PC-3 (cell line): ENCODE measurements at regions not wholly inside any gene's neighbourhood (a gene's known extent, or its start where the extent isn't known, plus 50 kb on each side); places are given as distances from the start of the nearest gene placed in this dataset.

Source experiments
- ATAC-seq: fragments of 200-7000 bp; cut with Tn5 transposase; 2 replicates; pipeline ENCODE4 v1.9.1; 2020; ENCODE audit warnings: mild to moderate bottlenecking, moderate library complexity
- BruUV-seq: library from RNA; stranded (reverse); fragments of 400-500 nt; replicated peaks from 2 replicates; lab custom pipeline; 2021; lab: Mats Ljungman, UMichigan
- CTCF ChIA-PET: fragments of 300-600 bp; sonication (Branson Sonifier 250); formaldehyde crosslinking; loops from one replicate; lab custom pipeline; 2022; ENCODE audit warnings: antibody characterized with exemption; lab: Charles Lee
- POLR2A ChIA-PET: fragments of 300-600 bp; sonication (Branson Sonifier 250); formaldehyde crosslinking; loops from one replicate; lab custom pipeline; 2022; ENCODE audit warnings: antibody characterized with exemption; ENCODE audit not compliant: unreplicated experiment; lab: Charles Lee
- DNase-seq: peaks from one replicate; pipeline ENCODE4 v3.0.0-alpha.2; 2015
- H2AFZ ChIP-seq: fragments of 300-600 bp; sonication (generic); 2 replicates; pipeline ENCODE4 v1.6.0; 2016; ENCODE audit warnings: antibody characterized with exemption, low read length
- H3F3A ChIP-seq: fragments of 300-600 bp; sonication (generic); one replicate; pipeline ENCODE4 v1.6.0; 2017; ENCODE audit warnings: antibody characterized with exemption, low read length, control low read depth, mild to moderate bottlenecking; ENCODE audit not compliant: unreplicated experiment
- H3K27ac ChIP-seq: fragments of 300-600 bp; sonication (generic); 2 replicates; pipeline ENCODE4 v1.5.1; 2016; ENCODE audit warnings: mild to moderate bottlenecking, low read length
- H3K27me3 ChIP-seq: fragments of 300-600 bp; sonication (generic); 2 replicates; pipeline ENCODE4 v1.6.1; 2016; ENCODE audit warnings: low read length, mixed read lengths
- H3K36me3 ChIP-seq: fragments of 300-600 bp; sonication (generic); 2 replicates; pipeline ENCODE4 v1.6.1; 2016; ENCODE audit warnings: low read depth, mixed run types, low read length, mixed read lengths
- H3K4me1 ChIP-seq: fragments of 300-600 bp; sonication (generic); 2 replicates; pipeline ENCODE4 v1.5.1; 2016; ENCODE audit warnings: low read length; ENCODE audit not compliant: insufficient read depth
- H3K4me2 ChIP-seq: fragments of 300-600 bp; sonication (generic); 2 replicates; pipeline ENCODE4 v1.6.0; 2016; ENCODE audit warnings: low read length
- H3K4me3 ChIP-seq: fragments of 300-600 bp; sonication (generic); 2 replicates; pipeline ENCODE4 v1.5.1; 2016; ENCODE audit warnings: mild to moderate bottlenecking, low read length, mixed read lengths
- H3K79me2 ChIP-seq: fragments of 300-600 bp; sonication (generic); 2 replicates; pipeline ENCODE4 v1.6.1; 2017; ENCODE audit warnings: low read length, mixed read lengths
- H3K9ac ChIP-seq: fragments of 300-600 bp; sonication (generic); 2 replicates; pipeline ENCODE4 v1.6.0; 2016; ENCODE audit warnings: mild to moderate bottlenecking, low read length
- H3K9me2 ChIP-seq: fragments of 300-600 bp; sonication (generic); replicated peaks from 2 replicates; pipeline ENCODE4 v1.6.1; 2016; ENCODE audit warnings: mixed run types, low read length, mixed read lengths
- H3K9me3 ChIP-seq: fragments of 300-600 bp; sonication (generic); 2 replicates; pipeline ENCODE4 v1.6.1; 2016; ENCODE audit warnings: low read length, mixed read lengths
- H4K20me1 ChIP-seq: fragments of 300-600 bp; sonication (generic); 2 replicates; pipeline ENCODE4 v1.6.1; 2016; ENCODE audit warnings: low read length, mixed read lengths
- EZH2 ChIP-seq: fragments of 300-600 bp; sonication (generic); IDR thresholded peaks from one replicate; pipeline ENCODE4 v1.6.1; 2017; ENCODE audit warnings: antibody characterized with exemption, mild to moderate bottlenecking, low read length; ENCODE audit not compliant: unreplicated experiment
- EZH2phosphoT487 ChIP-seq: fragments of 300-600 bp; sonication (generic); IDR thresholded peaks from 2 replicates; pipeline ENCODE4 v1.6.1; 2018; ENCODE audit warnings: mild to moderate bottlenecking, antibody characterized with exemption, low read length, borderline replicate concordance
- intact Hi-C: fragments of 100-400 bp; cut with micrococcal nuclease; formaldehyde crosslinking; loops from 2 replicates; pipeline ENCODE4 v1.9.0; 2023
- TF ChIP-seq, protein P1 (sequence below): fragments of 300-600 bp; sonication (generic); conservative IDR thresholded peaks from 2 replicates; pipeline ENCODE4 v1.5.1; 2017; ENCODE audit warnings: antibody characterized with exemption, low read depth, mild to moderate bottlenecking, low read length

GRCh38 chr4:125181804-125182203, 133.0 kb upstream of the FAT4 start:
- H3K4me1 ChIP-seq: peaks cover 3% of the 10 kb centered on the region; the same call in 1 of the 2 replicates
- no peak overlapping the region for H3K4me3 ChIP-seq
- H3K4me2 ChIP-seq: no peak overlapping the region
- H4K20me1 ChIP-seq: no peaks in the 10 kb centered on the region
- DNase-seq (no peak), ATAC-seq (no peak)
- intact Hi-C loops: no loop called here
- H3K79me2 ChIP-seq: no peaks in the 10 kb centered on the region
- no TSS peak for BruUV-seq
- H3K27ac ChIP-seq: no peak overlapping the region
- H3K9me3 ChIP-seq: no peaks in the 10 kb centered on the region
- CTCF ChIA-PET: no interaction called here
- H3K9me2 ChIP-seq: no peaks in the 10 kb centered on the region
- no peaks in the 10 kb centered on the region for H3K36me3 ChIP-seq
- H3F3A ChIP-seq: no peaks in the 10 kb centered on the region
- no peaks in the 10 kb centered on the region for H3K27me3 ChIP-seq
- no peak overlapping the region for H3K9ac ChIP-seq
- TF ChIP-seq EZH2: no peak
- TF ChIP-seq, protein P1, sequence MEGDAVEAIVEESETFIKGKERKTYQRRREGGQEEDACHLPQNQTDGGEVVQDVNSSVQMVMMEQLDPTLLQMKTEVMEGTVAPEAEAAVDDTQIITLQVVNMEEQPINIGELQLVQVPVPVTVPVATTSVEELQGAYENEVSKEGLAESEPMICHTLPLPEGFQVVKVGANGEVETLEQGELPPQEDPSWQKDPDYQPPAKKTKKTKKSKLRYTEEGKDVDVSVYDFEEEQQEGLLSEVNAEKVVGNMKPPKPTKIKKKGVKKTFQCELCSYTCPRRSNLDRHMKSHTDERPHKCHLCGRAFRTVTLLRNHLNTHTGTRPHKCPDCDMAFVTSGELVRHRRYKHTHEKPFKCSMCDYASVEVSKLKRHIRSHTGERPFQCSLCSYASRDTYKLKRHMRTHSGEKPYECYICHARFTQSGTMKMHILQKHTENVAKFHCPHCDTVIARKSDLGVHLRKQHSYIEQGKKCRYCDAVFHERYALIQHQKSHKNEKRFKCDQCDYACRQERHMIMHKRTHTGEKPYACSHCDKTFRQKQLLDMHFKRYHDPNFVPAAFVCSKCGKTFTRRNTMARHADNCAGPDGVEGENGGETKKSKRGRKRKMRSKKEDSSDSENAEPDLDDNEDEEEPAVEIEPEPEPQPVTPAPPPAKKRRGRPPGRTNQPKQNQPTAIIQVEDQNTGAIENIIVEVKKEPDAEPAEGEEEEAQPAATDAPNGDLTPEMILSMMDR: no peak
- TF ChIP-seq EZH2phosphoT487: no peak
- no peak overlapping the region for H2AFZ ChIP-seq
- POLR2A ChIA-PET: no interaction called here

DNA sequence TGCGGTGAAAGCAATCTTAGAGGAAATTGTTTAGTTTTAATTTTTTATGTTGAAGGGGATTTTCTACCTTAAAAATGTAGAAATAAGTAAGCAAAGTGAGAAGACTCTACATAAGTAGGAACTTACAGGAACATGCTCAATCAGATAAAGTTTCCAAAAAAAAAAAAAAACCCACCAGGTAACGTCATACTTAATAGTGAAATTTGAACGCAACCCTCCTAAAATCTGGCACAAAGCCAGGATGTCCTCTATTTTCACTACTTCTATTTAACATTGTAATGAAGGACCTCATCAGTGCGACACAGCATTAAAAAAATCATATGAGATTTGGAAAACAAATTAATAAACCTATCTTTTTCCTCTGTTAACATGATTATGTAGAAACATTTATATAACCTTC, 135.0 kb upstream of the FAT4 start:
- Histone ChIP-seq H3K9me3 (no peaks in the 10 kb centered on the region), H3K9me2 (no peaks in the 10 kb centered on the region), H3F3A (no peaks in the 10 kb centered on the region), H3K27ac (no peak overlapping the region), H3K4me2 (no peak overlapping the region), H3K4me1 (no peaks in the 10 kb centered on the region), H2AFZ (no peak overlapping the region), H3K36me3 (no peaks in the 10 kb centered on the region), H4K20me1 (no peaks in the 10 kb centered on the region), H3K4me3 (no peak overlapping the region), H3K9ac (no peak overlapping the region), H3K79me2 (no peaks in the 10 kb centered on the region), H3K27me3 (no peaks in the 10 kb centered on the region)
- CTCF ChIA-PET: no interaction called here
- DNase-seq (no peak), ATAC-seq (no peak)
- POLR2A ChIA-PET: no interaction called here
- TF ChIP-seq, protein P1: no peak
- TF ChIP-seq EZH2: no peak
- TF ChIP-seq EZH2phosphoT487: no peak
- BruUV-seq: no TSS peak
- intact Hi-C loops: no loop called here

DNA sequence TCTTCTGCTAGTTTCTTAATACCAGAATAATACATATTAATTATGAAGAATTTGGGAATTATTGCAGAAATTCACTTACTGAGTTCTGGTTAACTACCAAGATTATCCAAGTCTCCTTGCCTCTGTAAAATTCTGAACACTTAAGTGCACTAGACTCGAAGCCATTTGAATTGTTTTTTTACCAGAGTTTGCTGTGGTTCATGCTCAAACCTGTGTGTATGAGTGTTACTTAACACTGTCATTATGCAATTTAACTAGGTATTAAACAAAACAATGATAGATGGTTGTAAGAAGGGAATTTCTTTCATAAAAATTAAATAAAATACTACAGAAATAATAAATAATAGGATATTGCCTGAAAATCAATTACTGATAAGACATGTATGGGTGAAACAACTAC, 145.6 kb upstream of the FAT4 start:
- DNase-seq: no peak
- no TSS peak for BruUV-seq
- ATAC-seq: no peak

More for the DNA sequence above, 145.6 kb upstream of the FAT4 start:
- no peaks in the 10 kb centered on the region for H3K79me2 ChIP-seq
- CTCF ChIA-PET: no interaction called here
- H2AFZ ChIP-seq: no peak overlapping the region
- intact Hi-C loops: no loop called here
- no peaks in the 10 kb centered on the region for H3K9me2 ChIP-seq
- no peak overlapping the region for H3K4me2 ChIP-seq
- no peaks in the 10 kb centered on the region for H3K4me1 ChIP-seq
- H3K9ac ChIP-seq: no peak overlapping the region
- no peak overlapping the region for H3K27ac ChIP-seq
- no peaks in the 10 kb centered on the region for H3F3A ChIP-seq
- H3K36me3 ChIP-seq: no peaks in the 10 kb centered on the region
- no peak overlapping the region for H3K4me3 ChIP-seq
- TF ChIP-seq EZH2: no peak
- TF ChIP-seq, protein P1: no peak
- TF ChIP-seq EZH2phosphoT487: no peak
- POLR2A ChIA-PET: no interaction called here
- no peaks in the 10 kb centered on the region for H3K27me3 ChIP-seq
- H3K9me3 ChIP-seq: no peaks in the 10 kb centered on the region
- no peaks in the 10 kb centered on the region for H4K20me1 ChIP-seq
